IMR-90 (cell line): ENCODE measurements at regions not wholly inside any gene's neighbourhood (a gene's known extent, or its start where the extent isn't known, plus 50 kb on each side); places are given as distances from the start of the nearest gene placed in this dataset.
A peak's percentile ranks its signal among the peaks of the same experiment; 100 is the strongest.

Source experiments
- ATAC-seq: fragments of 200-7000 bp; cut with Tn5 transposase; 2 replicates; pipeline ENCODE4 v1.9.1; 2020; ENCODE audit warnings: low read depth, mild to moderate bottlenecking, moderate library complexity
- BruUV-seq: library from RNA; stranded (reverse); fragments of 400-500 nt; replicated peaks from 2 replicates; lab custom pipeline; 2021; lab: Mats Ljungman, UMichigan
- CTCF ChIA-PET: fragments of 300-600 bp; formaldehyde crosslinking; extraction: SDS; loops from one replicate; lab custom pipeline; 2021; ENCODE audit warnings: antibody characterized with exemption; lab: Yijun Ruan, JAX
- POLR2A ChIA-PET: fragments of 300-600 bp; sonication (Branson Sonifier 250); formaldehyde crosslinking; loops from one replicate; lab custom pipeline; 2022; ENCODE audit warnings: antibody characterized with exemption; ENCODE audit not compliant: unreplicated experiment; lab: Charles Lee
- DNase-seq: peaks from one replicate; pipeline ENCODE4 v3.0.0; 2013
- H2AFZ ChIP-seq: replicated peaks from 2 replicates; pipeline ENCODE3; 2013; ENCODE audit warnings: low read length, mild to moderate bottlenecking; ENCODE audit not compliant: poor library complexity
- H2AK5ac ChIP-seq: 2 replicates; pipeline ENCODE4 v1.6.1; 2013; ENCODE audit warnings: low read depth, low read length, inconsistent platforms
- H2AK9ac ChIP-seq: replicated peaks from 2 replicates; pipeline ENCODE3; 2013; ENCODE audit warnings: mild to moderate bottlenecking, low read depth, low read length, moderate library complexity; ENCODE audit not compliant: poor library complexity
- H2BK120ac ChIP-seq: 2 replicates; pipeline ENCODE4 v1.6.1; 2013; ENCODE audit warnings: low read depth, low read length, inconsistent platforms
- H2BK15ac ChIP-seq: 3 replicates; pipeline ENCODE4 v1.6.1; 2013; ENCODE audit warnings: low read depth, low read length, inconsistent platforms
- H2BK20ac ChIP-seq: 2 replicates; pipeline ENCODE4 v1.6.1; 2013; ENCODE audit warnings: low read depth, mild to moderate bottlenecking, inconsistent platforms, low read length, moderate library complexity
- H2BK5ac ChIP-seq: 2 replicates; pipeline ENCODE4 v1.6.1; 2013; ENCODE audit warnings: mild to moderate bottlenecking, low read depth, low read length, inconsistent platforms; ENCODE audit not compliant: poor library complexity, severe bottlenecking
- H3K14ac ChIP-seq: replicated peaks from 2 replicates; pipeline ENCODE4 v1.6.1; 2013; ENCODE audit warnings: low read depth, low read length, inconsistent platforms
- H3K18ac ChIP-seq: 2 replicates; pipeline ENCODE4 v1.6.1; 2013; ENCODE audit warnings: low read depth, low read length, control low read depth
- H3K23ac ChIP-seq: 2 replicates; pipeline ENCODE4 v1.6.1; 2013; ENCODE audit warnings: low read depth, low read length, inconsistent platforms
- H3K27ac ChIP-seq: 2 replicates; pipeline ENCODE4 v1.5.1; 2013; ENCODE audit warnings: mild to moderate bottlenecking, control low read depth, low read length; ENCODE audit not compliant: insufficient read depth
- H3K27me3 ChIP-seq: 2 replicates; pipeline ENCODE4 v1.6.1; 2013; ENCODE audit warnings: low read length; ENCODE audit not compliant: control insufficient read depth, insufficient read depth
- H3K36me3 ChIP-seq: 2 replicates; pipeline ENCODE4 v1.6.1; 2013; ENCODE audit warnings: low read length, mixed read lengths; ENCODE audit not compliant: control insufficient read depth, insufficient read depth
- H3K4ac ChIP-seq: 2 replicates; pipeline ENCODE4 v1.6.1; 2013; ENCODE audit warnings: low read depth, low read length, inconsistent platforms
- H3K4me1 ChIP-seq: 2 replicates; pipeline ENCODE4 v1.6.1; 2013; ENCODE audit warnings: low read length, mixed read lengths; ENCODE audit not compliant: control insufficient read depth, insufficient read depth
- H3K4me2 ChIP-seq: 2 replicates; pipeline ENCODE4 v1.6.1; 2013; ENCODE audit warnings: low read depth, mild to moderate bottlenecking, control low read depth, low read length, moderate library complexity
- H3K4me3 ChIP-seq: 2 replicates; pipeline ENCODE4 v1.5.1; 2013; ENCODE audit warnings: low read depth, mild to moderate bottlenecking, control low read depth, low read length, moderate library complexity; ENCODE audit not compliant: insufficient read depth
- H3K56ac ChIP-seq: 2 replicates; pipeline ENCODE4 v1.6.1; 2013; ENCODE audit warnings: low read length, inconsistent platforms; ENCODE audit not compliant: insufficient read depth; ENCODE audit errors: extremely low read depth
- H3K79me1 ChIP-seq, 2 experiments: 2 replicates each; pipeline ENCODE4 v1.6.1; 2013; ENCODE audit warnings: low read length in 2 of 2, inconsistent platforms in 1 of 2, low read depth in 1 of 2
- H3K9ac ChIP-seq: 2 replicates; pipeline ENCODE4 v1.6.1; 2013; ENCODE audit warnings: low read depth, low read length, control low read depth
- H3K9me1 ChIP-seq: 2 replicates; pipeline ENCODE4 v1.6.1; 2013; ENCODE audit warnings: low read length, inconsistent platforms; ENCODE audit not compliant: insufficient read depth
- H3K9me3 ChIP-seq: 2 replicates; pipeline ENCODE4 v1.6.1; 2013; ENCODE audit warnings: low read length; ENCODE audit not compliant: control insufficient read depth, insufficient read depth
- H4K20me1 ChIP-seq: 2 replicates; pipeline ENCODE4 v1.6.1; 2013; ENCODE audit warnings: low read length, inconsistent platforms; ENCODE audit not compliant: insufficient read depth
- H4K5ac ChIP-seq: 2 replicates; pipeline ENCODE4 v1.6.1; 2013; ENCODE audit warnings: mild to moderate bottlenecking, low read depth, low read length, control low read depth
- H4K8ac ChIP-seq, 2 experiments: 2 replicates each; pipeline ENCODE4 v1.6.1; 2013; ENCODE audit warnings: low read depth in 2 of 2, low read length in 2 of 2, control low read depth in 1 of 2, inconsistent platforms in 1 of 2
- H4K91ac ChIP-seq: 2 replicates; pipeline ENCODE4 v1.6.1; 2013; ENCODE audit warnings: low read depth, low read length, inconsistent platforms; ENCODE audit not compliant: insufficient read depth
- BHLHE40 ChIP-seq: fragments of 150-350 bp; IDR thresholded peaks from 2 replicates; pipeline ENCODE4 v1.6.1; 2016; ENCODE audit warnings: mild to moderate bottlenecking, low read depth, low read length
- CEBPB ChIP-seq: IDR thresholded peaks from 2 replicates; pipeline ENCODE4 v1.6.1; 2012; ENCODE audit warnings: low read depth, low read length, improper control_type of control experiment
- CHD1 ChIP-seq: IDR thresholded peaks from 2 replicates; pipeline ENCODE4 v1.6.1; 2012; ENCODE audit warnings: low read depth, low read length, improper control_type of control experiment
- CTCF ChIP-seq: conservative IDR thresholded peaks from 2 replicates; pipeline ENCODE4 v1.5.1; 2012; ENCODE audit warnings: mild to moderate bottlenecking, low read depth, low read length, improper control_type of control experiment
- ELK1 ChIP-seq: fragments of 150-350 bp; IDR thresholded peaks from 2 replicates; pipeline ENCODE4 v1.6.1; 2016; ENCODE audit warnings: low read depth, mild to moderate bottlenecking, low read length, moderate library complexity, borderline replicate concordance
- FOS ChIP-seq: fragments of 150-350 bp; IDR thresholded peaks from 2 replicates; pipeline ENCODE4 v1.6.1; 2016; ENCODE audit warnings: low read depth, low read length
- MAFK ChIP-seq: IDR thresholded peaks from 2 replicates; pipeline ENCODE4 v1.6.1; 2012; ENCODE audit warnings: low read depth, low read length, improper control_type of control experiment
- MAZ ChIP-seq: IDR thresholded peaks from 2 replicates; pipeline ENCODE4 v1.6.1; 2012; ENCODE audit warnings: low read depth, mild to moderate bottlenecking, low read length, improper control_type of control experiment, moderate library complexity, borderline replicate concordance
- MXI1 ChIP-seq: IDR thresholded peaks from 2 replicates; pipeline ENCODE4 v1.6.1; 2012; ENCODE audit warnings: low read depth, mild to moderate bottlenecking, low read length, moderate library complexity, borderline replicate concordance
- NFE2L2 ChIP-seq: fragments of 150-350 bp; IDR thresholded peaks from 2 replicates; pipeline ENCODE4 v1.6.1; 2016; ENCODE audit warnings: low read depth, mild to moderate bottlenecking, low read length
- POLR2A ChIP-seq: IDR thresholded peaks from 2 replicates; pipeline ENCODE4 v1.6.1; 2012; ENCODE audit warnings: mild to moderate bottlenecking, low read depth, low read length
- RCOR1 ChIP-seq: IDR thresholded peaks from 2 replicates; pipeline ENCODE4 v1.6.1; 2012; ENCODE audit warnings: mild to moderate bottlenecking, low read length, improper control_type of control experiment; ENCODE audit not compliant: insufficient replicate concordance
- RFX5 ChIP-seq: IDR thresholded peaks from 2 replicates; pipeline ENCODE4 v1.8.0; 2012; ENCODE audit warnings: low read depth, mild to moderate bottlenecking, low read length, moderate library complexity
- SMC3 ChIP-seq: fragments of 150-350 bp; IDR thresholded peaks from 2 replicates; pipeline ENCODE4 v1.6.1; 2016; ENCODE audit warnings: low read depth, mild to moderate bottlenecking, antibody characterized with exemption, low read length, moderate library complexity
- USF2 ChIP-seq: fragments of 150-350 bp; IDR thresholded peaks from 2 replicates; pipeline ENCODE4 v1.6.1; 2017; ENCODE audit warnings: mild to moderate bottlenecking, antibody characterized with exemption, low read length, low read depth
- WGBS, 2 experiments: methylation state at CpG; one replicate each; pipeline versions ENCODE4 v1.1.5 to v1.1.7; 2013; ENCODE audit warnings: missing lambda C conversion rate in 2 of 2; ENCODE audit not compliant: insufficient read length in 1 of 2; ENCODE audit errors: extremely low coverage in 2 of 2; 5-methylcytosine and 5-hydroxymethylcytosine counted together
- dilution Hi-C: fragments of 300-500 bp; cut with HindIII; formaldehyde crosslinking; loops from one replicate; pipeline ENCODE4 v1.14.3; 2018; ENCODE audit warnings: low sequenced_read_pairs; ENCODE audit not compliant: unreplicated experiment
- in situ Hi-C: fragments of 300-500 bp; cut with MboI; formaldehyde crosslinking; loops from 3 replicates; pipeline ENCODE4 v1.14.3; 2019; ENCODE audit warnings: low sequenced_read_pairs, inconsistent platforms, mixed read lengths
- intact Hi-C: fragments of 100-400 bp; cut with micrococcal nuclease; formaldehyde crosslinking; loops from 2 replicates; pipeline ENCODE4 v1.10.0; 2022

- CTCF ChIA-PET: no interaction called here
- H4K5ac ChIP-seq: no peak overlapping the region
- no peaks in the 10 kb centered on the region for H3K9me3 ChIP-seq
- H3K27me3 ChIP-seq: no peaks in the 10 kb centered on the region
- H3K23ac ChIP-seq: no peak overlapping the region
- TF ChIP-seq FOS (no peak), USF2 (no peak), RFX5 (no peak), MXI1 (no peak), CTCF (no peak), SMC3 (no peak), MAZ (no peak), RCOR1 (no peak), CHD1 (no peak), POLR2A (no peak), CEBPB (no peak), BHLHE40 (no peak), NFE2L2 (no peak), MAFK (no peak), ELK1 (no peak)
- WGBS, 2 experiments: 85% methylated on average over 7 of the region's 10 CpGs; no CpG with 5 or more reads in 1 of the 2 experiments
- intact Hi-C loops (no loop called here), in situ Hi-C loops (no loop called here), dilution Hi-C loops (no loop called here)
- H2BK20ac ChIP-seq: no peak overlapping the region
- H3K9me1 ChIP-seq: no peaks in the 10 kb centered on the region
- H3K4me1 ChIP-seq: no peaks in the 10 kb centered on the region
- H3K9ac ChIP-seq: no peak overlapping the region
- H3K4me2 ChIP-seq: no peak overlapping the region
- H2BK5ac ChIP-seq: no peak overlapping the region
- no peak overlapping the region for H3K56ac ChIP-seq
- DNase-seq (no peak), ATAC-seq (no peak)
- no peak overlapping the region for H2BK120ac ChIP-seq
- no peak overlapping the region for H4K91ac ChIP-seq
- H3K4me3 ChIP-seq: no peak overlapping the region
- H3K27ac ChIP-seq: no peak overlapping the region
- no peak overlapping the region for H4K8ac ChIP-seq
- H3K14ac ChIP-seq: no peak overlapping the region
- peak overlapping the region; percentile 5 for H2AFZ ChIP-seq
- POLR2A ChIA-PET: no interaction called here
- no peaks in the 10 kb centered on the region for H3K36me3 ChIP-seq
- no peak overlapping the region for H3K4ac ChIP-seq
- no peak overlapping the region for H2BK15ac ChIP-seq
- no peaks in the 10 kb centered on the region for H3K79me1 ChIP-seq
- no peaks in the 10 kb centered on the region for H4K20me1 ChIP-seq
- H3K18ac ChIP-seq: no peak overlapping the region
- no peak overlapping the region for H2AK5ac ChIP-seq
- no TSS peak for BruUV-seq
- no peak overlapping the region for H2AK9ac ChIP-seq
Measured at GRCh38 chr4:125522992-125523391, 208.2 kb downstream of the FAT4 start.
